M059J (cell line): ENCODE measurements at regions not wholly inside any gene's neighbourhood (a gene's known extent, or its start where the extent isn't known, plus 50 kb on each side); places are given as distances from the start of the nearest gene placed in this dataset.
A peak's percentile ranks its signal among the peaks of the same experiment; 100 is the strongest.
"Not testable (repeated sequence)": the region's sequence is repeated elsewhere in the genome, so short reads cannot be mapped to it uniquely, and the experiment has no call there.

Source experiments
- DNase-seq: peaks from one replicate; pipeline ENCODE4 v3.0.0-alpha.2; 2012; ENCODE audit warnings: low read depth

DNA sequence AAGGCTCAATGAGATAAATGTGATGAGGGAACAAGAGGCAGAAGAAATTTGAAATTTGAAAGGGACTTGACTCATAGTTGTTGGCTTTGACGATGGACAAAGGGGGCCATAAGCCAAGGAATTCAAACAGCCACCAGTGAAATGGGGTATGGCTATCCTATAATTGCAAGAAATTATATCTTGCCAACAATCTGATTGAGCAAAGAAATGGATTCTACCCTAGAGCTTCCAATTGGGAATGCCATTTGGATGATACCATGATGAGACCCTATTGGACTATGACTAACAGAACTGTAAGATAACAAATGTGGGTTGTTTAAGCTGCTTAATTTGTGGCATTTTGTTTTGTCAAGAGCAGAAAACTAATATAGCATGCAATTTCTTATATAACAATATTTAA lies 270.1 kb upstream of the ARSJ start:
- DNase-seq: no peak

GRCh38 chr4:114249976-114250375 lies 270.5 kb upstream of the ARSJ start:
- no peak for DNase-seq

DNA sequence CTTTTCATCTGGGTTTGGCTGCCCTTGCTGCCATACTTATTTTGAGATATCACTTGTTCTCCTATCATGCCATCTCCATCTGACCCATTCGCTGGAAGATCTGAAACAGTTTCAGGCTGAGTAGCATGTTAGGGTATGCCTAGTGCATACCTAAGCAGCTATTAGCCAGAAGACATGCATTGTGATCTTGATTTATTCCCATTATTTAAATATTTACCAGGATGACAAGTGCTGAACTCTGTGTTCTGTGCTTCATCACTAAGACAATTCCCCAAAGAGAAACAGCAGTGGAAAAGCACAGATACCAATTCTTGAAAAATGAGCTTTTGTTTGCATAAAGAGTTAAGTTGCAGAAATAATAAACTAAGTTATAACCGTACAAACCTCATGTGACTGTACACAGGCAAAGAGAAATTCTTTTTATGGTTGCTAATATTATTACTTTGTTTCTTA lies 271.0 kb upstream of the ARSJ start:
- DNase-seq: no peak

GRCh38 chr4:114251020-114251419 lies 271.6 kb upstream of the ARSJ start:
- DNase-seq: no peak

DNA sequence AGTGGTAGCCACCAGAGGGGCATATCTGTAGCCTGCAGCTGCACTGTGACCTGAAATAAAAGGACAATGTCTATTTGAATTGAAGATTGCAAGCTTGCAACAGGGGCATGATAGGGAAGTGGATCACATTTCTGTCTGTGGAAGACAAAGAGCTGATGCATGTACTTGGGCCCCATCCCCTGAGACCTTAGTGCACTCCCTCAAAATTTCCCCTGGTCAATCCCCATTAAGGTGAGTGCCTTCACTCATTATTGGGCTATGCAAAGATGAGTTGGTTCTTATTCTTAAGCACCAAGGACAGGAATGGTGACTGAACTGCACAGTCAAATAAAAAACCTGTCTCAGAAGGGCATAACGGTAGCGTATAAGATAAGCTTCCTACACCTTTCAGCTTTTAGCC lies 273.1 kb upstream of the ARSJ start:
- DNase-seq: no peak

GRCh38 chr4:114257501-114257900 lies 278.1 kb upstream of the ARSJ start:
- no peak for DNase-seq

GRCh38 chr4:114262421-114262820 lies 283.0 kb upstream of the ARSJ start:
- DNase-seq: not testable (repeated sequence)

- DNase-seq: peak; percentile 58
These were observed 283.8 kb upstream of the ARSJ start for GRCh38 chr4:114263233-114263632.

DNA sequence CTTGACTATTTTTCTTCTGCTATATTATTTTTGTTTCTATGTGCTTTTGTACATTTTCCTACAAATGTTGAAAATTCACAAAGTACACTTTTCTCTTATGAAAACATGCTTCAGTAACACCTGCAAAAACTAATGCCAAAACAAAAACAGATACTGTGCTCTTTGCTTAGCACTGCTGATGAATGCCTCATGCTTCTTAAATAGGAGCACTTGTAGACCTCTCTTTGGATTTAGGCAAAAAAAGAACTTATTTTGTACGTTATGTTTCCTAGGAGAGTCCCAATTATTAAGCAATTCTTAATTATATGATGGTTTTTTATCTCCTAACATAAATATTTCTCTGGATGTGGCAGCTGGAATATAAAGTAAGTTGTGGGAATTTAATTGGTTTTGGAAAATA lies 285.0 kb upstream of the ARSJ start:
- no peak for DNase-seq

DNA sequence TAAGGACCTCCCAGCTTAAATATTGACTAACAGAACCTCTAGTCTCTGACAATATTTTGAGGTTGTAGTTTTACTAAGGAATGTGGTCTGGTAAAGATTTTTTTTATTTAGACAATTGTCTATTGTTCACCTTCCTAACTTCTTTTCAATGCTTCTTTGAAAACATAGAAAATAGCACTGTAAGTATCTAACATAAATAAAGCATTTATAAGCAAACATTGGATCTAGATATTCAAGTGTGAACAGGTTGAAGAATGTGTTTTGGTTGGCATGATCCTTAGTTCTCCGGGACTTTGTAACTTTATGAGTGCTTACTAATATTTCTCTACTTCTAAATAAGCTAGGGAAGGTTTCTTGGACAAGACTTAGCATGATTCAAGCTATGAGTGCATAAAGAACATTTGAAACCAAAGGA lies 285.4 kb upstream of the ARSJ start:
- DNase-seq: peak; percentile 36

GRCh38 chr4:114265342-114265741 lies 285.9 kb upstream of the ARSJ start:
- no peak for DNase-seq

DNA sequence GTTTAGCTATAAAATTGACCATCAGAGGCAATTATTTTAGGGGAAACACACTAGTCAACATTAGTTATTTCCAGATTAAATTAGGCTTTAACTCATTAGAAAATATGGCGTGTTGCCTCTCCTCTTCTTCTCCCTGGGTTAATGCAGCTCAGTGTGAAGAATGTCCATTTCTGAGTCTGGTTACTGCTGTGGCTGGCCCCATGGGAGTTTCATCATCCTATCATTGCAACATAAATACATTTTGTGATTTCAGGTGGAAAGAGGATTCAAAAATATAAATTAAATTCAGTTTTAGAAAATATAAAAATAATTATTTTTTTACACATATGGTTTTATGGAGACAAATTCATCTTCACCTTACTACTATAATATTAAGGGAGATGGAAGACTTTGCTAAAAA lies 288.5 kb upstream of the ARSJ start:
- DNase-seq: no peak

DNA sequence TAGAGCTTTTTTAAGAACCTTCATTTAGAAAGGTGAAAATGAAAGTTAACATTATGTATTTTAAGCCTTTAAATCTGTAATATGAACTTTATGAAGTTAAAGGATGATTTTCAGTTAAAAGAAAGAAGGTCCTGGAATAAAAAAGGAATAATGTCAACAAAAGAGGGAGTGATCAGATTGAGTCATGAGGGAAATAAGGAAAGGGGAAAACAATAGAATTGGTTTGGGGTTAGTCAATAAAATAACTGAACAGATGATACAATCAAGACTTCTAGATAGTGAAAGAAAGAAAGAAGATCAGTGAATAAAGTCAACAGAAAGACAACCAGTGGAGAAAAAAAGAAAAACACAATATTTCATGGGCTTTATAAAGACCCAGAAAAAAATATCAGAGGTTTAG lies 291.6 kb upstream of the ARSJ start:
- DNase-seq: no peak

- DNase-seq: peak; percentile 92
These were observed 292.8 kb upstream of the ARSJ start for GRCh38 chr4:114272226-114272625.

DNA sequence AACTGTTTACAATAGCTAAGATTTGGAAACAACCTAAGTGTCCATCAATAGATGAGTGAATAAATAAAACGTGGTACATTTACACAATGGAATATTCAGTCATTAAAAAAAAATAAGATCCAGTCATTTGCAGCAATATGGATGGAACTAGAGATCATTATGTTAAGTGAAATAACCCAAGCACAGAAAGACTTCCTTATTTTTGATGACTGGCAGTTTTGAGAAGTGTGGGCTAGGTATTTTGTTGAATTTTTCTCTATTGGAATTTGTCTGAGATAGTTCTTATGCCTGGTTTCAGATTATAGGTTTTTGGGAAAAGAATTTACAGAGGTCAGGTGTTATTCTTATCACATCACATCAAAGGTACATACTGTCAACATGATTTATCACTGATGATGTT lies 293.8 kb upstream of the ARSJ start:
- no peak for DNase-seq

- peak; percentile 67 for DNase-seq
These were observed 298.2 kb upstream of the ARSJ start for GRCh38 chr4:114277690-114278089.

DNA sequence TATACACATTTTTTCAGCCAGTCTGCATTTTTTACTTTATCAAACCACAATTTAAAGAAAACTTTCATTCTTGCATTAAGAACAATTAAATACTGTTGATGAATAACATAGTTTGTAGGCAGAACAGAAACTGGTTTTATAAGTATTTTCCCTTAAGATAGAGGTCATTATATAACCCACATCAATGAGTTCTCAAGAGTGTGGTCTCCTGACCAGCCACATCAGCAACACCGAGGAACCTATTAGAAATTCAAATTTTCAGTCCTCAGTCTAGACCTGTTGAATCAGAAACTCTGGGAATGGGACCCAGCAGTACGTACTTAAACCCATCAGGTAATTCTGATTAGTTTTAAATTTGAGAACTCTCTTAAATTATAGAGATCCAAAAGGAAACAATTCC lies 299.6 kb upstream of the ARSJ start:
- DNase-seq: peak; percentile 49

- no peak for DNase-seq
These were observed 300.3 kb upstream of the ARSJ start for GRCh38 chr4:114279711-114280110.

- DNase-seq: no peak
These were observed 301.2 kb upstream of the ARSJ start for GRCh38 chr4:114280645-114281044.

- DNase-seq: peak; percentile 72
These were observed 301.9 kb upstream of the ARSJ start for GRCh38 chr4:114281164-114281960.

- no peak for DNase-seq
These were observed 303.5 kb upstream of the ARSJ start for GRCh38 chr4:114282937-114283336.

- DNase-seq: no peak
These were observed 305.2 kb upstream of the ARSJ start for GRCh38 chr4:114284629-114285028.

GRCh38 chr4:114286262-114286810 lies 306.9 kb upstream of the ARSJ start:
- DNase-seq: no peak
